ENCODE measurements at regions not wholly inside any gene's neighbourhood (a gene's known extent, or its start where the extent isn't known, plus 50 kb on each side); places are given as distances from the start of the nearest gene placed in this dataset.

GRCh38 chr21:39096754-39097153, 86.5 kb downstream of the PSMG1 start:
- no peak for TF ChIP-seq EZH2phosphoT487 (IDR thresholded peaks at IDR 0.05; ENCODE audit: insufficient read depth, low read depth)
- TF ChIP-seq EZH2 (IDR thresholded peaks at IDR 0.05; ENCODE audit: insufficient read depth, poor library complexity, severe bottlenecking) = no peak

All from GM23248 (cell line).